Neuronal stem cell (in vitro differentiated cells): ENCODE measurements at regions not wholly inside any gene's neighbourhood (a gene's known extent, or its start where the extent isn't known, plus 50 kb on each side); places are given as distances from the start of the nearest gene placed in this dataset.
"Not testable (repeated sequence)": the region's sequence is repeated elsewhere in the genome, so short reads cannot be mapped to it uniquely, and the experiment has no call there.

Experiments used
- DNase-seq: peaks from one replicate; pipeline ENCODE4 v3.0.0-alpha.2; 2013; ENCODE audit warnings: low spot score
- H2AFZ ChIP-seq: one replicate; pipeline ENCODE4 v1.6.1; 2013; ENCODE audit warnings: mild to moderate bottlenecking, low read length, inconsistent platforms
- H2AK5ac ChIP-seq: 2 replicates; pipeline ENCODE4 v1.6.1; 2013; ENCODE audit warnings: low read depth, mild to moderate bottlenecking, inconsistent platforms, low read length, moderate library complexity, mixed read lengths
- H2BK120ac ChIP-seq: 2 replicates; pipeline ENCODE4 v1.6.1; 2013; ENCODE audit warnings: low read depth, mild to moderate bottlenecking, inconsistent platforms, low read length, moderate library complexity, mixed read lengths
- H2BK12ac ChIP-seq: one replicate; pipeline ENCODE4 v1.6.1; 2013; ENCODE audit warnings: low read length, inconsistent platforms
- H2BK15ac ChIP-seq: 2 replicates; pipeline ENCODE4 v1.6.1; 2013; ENCODE audit warnings: mild to moderate bottlenecking, low read length, inconsistent platforms, mixed read lengths
- H2BK5ac ChIP-seq: one replicate; pipeline ENCODE4 v1.6.1; 2013; ENCODE audit warnings: inconsistent platforms, mild to moderate bottlenecking, low read length, moderate library complexity
- H3K14ac ChIP-seq: one replicate; pipeline ENCODE4 v1.6.1; 2013; ENCODE audit warnings: low read length, inconsistent platforms
- H3K18ac ChIP-seq: 2 replicates; pipeline ENCODE4 v1.6.1; 2013; ENCODE audit warnings: low read length, inconsistent platforms
- H3K23ac ChIP-seq: 2 replicates; pipeline ENCODE4 v1.6.1; 2013; ENCODE audit warnings: low read depth, mild to moderate bottlenecking, mixed read lengths, low read length, inconsistent platforms; ENCODE audit not compliant: poor library complexity
- H3K27ac ChIP-seq: replicated peaks from 3 replicates; pipeline ENCODE4 v1.5.1; 2013; ENCODE audit warnings: low read length, inconsistent platforms
- H3K27me3 ChIP-seq, 3 experiments: 2 replicates each; pipeline ENCODE4 v1.6.1; 2013; ENCODE audit warnings: low read length in 3 of 3, mild to moderate bottlenecking in 2 of 3, inconsistent platforms in 1 of 3, low read depth in 1 of 3, mixed read lengths in 1 of 3, moderate library complexity in 1 of 3; ENCODE audit not compliant: control insufficient read depth in 3 of 3, insufficient read depth in 3 of 3
- H3K36me3 ChIP-seq, 2 donors: replicated peaks in 1 of 2; 2 replicates each; pipeline ENCODE4 v1.6.1; 2013; ENCODE audit warnings: low read length in 2 of 2; ENCODE audit not compliant: control insufficient read depth in 2 of 2, insufficient read depth in 2 of 2
- H3K4ac ChIP-seq: 2 replicates; pipeline ENCODE4 v1.6.1; 2013; ENCODE audit warnings: inconsistent platforms, mild to moderate bottlenecking, low read length, moderate library complexity
- H3K4me1 ChIP-seq, 2 donors: 1 replicate in 1 of 2; 2 replicates in 1 of 2; pipeline ENCODE4 v1.6.1; 2013; ENCODE audit warnings: low read length in 2 of 2, low read depth in 1 of 2; ENCODE audit not compliant: control insufficient read depth in 2 of 2, insufficient read depth in 1 of 2
- H3K4me2 ChIP-seq: one replicate; pipeline ENCODE4 v1.6.1; 2013; ENCODE audit warnings: mild to moderate bottlenecking, low read length, inconsistent platforms; ENCODE audit not compliant: insufficient read depth, poor library complexity, severe bottlenecking
- H3K4me3 ChIP-seq, 2 donors: 2 replicates each; pipeline ENCODE4 v1.5.1; 2013; ENCODE audit warnings: low read length in 2 of 2, mild to moderate bottlenecking in 2 of 2, inconsistent platforms in 1 of 2, moderate library complexity in 1 of 2
- H3K79me1 ChIP-seq: one replicate; pipeline ENCODE4 v1.6.1; 2013; ENCODE audit warnings: low read depth, mild to moderate bottlenecking, inconsistent platforms, low read length, moderate library complexity
- H3K9ac ChIP-seq: one replicate; pipeline ENCODE4 v1.6.1; 2013; ENCODE audit warnings: mild to moderate bottlenecking, low read depth, low read length, inconsistent platforms; ENCODE audit not compliant: poor library complexity
- H3K9me3 ChIP-seq, 2 donors: replicated peaks in 1 of 2; 2 replicates each; pipeline versions ENCODE3 to v1.6.1; 2013; ENCODE audit warnings: low read length in 2 of 2, mild to moderate bottlenecking in 2 of 2, inconsistent platforms in 1 of 2, low read depth in 1 of 2, mixed read lengths in 1 of 2, moderate library complexity in 1 of 2; ENCODE audit not compliant: control insufficient read depth in 2 of 2, insufficient read depth in 1 of 2
- H4K8ac ChIP-seq: one replicate; pipeline ENCODE4 v1.6.1; 2013; ENCODE audit warnings: low read depth, mild to moderate bottlenecking, inconsistent platforms, low read length, moderate library complexity
- H4K91ac ChIP-seq: one replicate; pipeline ENCODE4 v1.6.1; 2013; ENCODE audit warnings: low read length, low read depth, mild to moderate bottlenecking, inconsistent platforms; ENCODE audit not compliant: poor library complexity
- WGBS, 2 donors: extraction: QIAGEN DNeasy Blood & Tissue Kit; methylation state at CpG; one replicate each; pipeline ENCODE4 v1.1.7; 2013; ENCODE audit warnings: missing lambda C conversion rate in 2 of 2, mixed read lengths in 1 of 2; ENCODE audit not compliant: insufficient read length in 2 of 2, insufficient replicate concordance in 1 of 2; ENCODE audit errors: extremely low coverage in 2 of 2; 5-methylcytosine and 5-hydroxymethylcytosine counted together

GRCh38 chr10:76616666-76617065, 1020.9 kb downstream of the KCNMA1 start:
- not testable (repeated sequence) for H3K4me1 ChIP-seq, H3K79me1 ChIP-seq, H3K14ac ChIP-seq, H3K9me3 ChIP-seq, H3K36me3 ChIP-seq, H3K23ac ChIP-seq, DNase-seq, H3K27me3 ChIP-seq, H2AK5ac ChIP-seq, H2BK5ac ChIP-seq, H2BK120ac ChIP-seq, H3K27ac ChIP-seq, H3K4me3 ChIP-seq, H2BK12ac ChIP-seq, H3K18ac ChIP-seq, H2AFZ ChIP-seq, H4K91ac ChIP-seq, H3K9ac ChIP-seq, H2BK15ac ChIP-seq, H3K4ac ChIP-seq, H4K8ac ChIP-seq, H3K4me2 ChIP-seq

- no peak overlapping the region for H3K14ac ChIP-seq
- H4K8ac ChIP-seq: no peak overlapping the region
- H3K4me1 ChIP-seq: no peaks in the 10 kb centered on the region
- no peaks in the 10 kb centered on the region for H3K9me3 ChIP-seq
- no peak overlapping the region for H3K23ac ChIP-seq
- H3K27ac ChIP-seq: no peak overlapping the region
- H2BK15ac ChIP-seq: no peak overlapping the region
- no peak overlapping the region for H2AK5ac ChIP-seq
- no peak overlapping the region for H2BK5ac ChIP-seq
- no peak overlapping the region for H3K4me2 ChIP-seq
- H3K79me1 ChIP-seq: no peaks in the 10 kb centered on the region
- no peak overlapping the region for H3K18ac ChIP-seq
- no peak overlapping the region for H3K4me3 ChIP-seq
- no peak overlapping the region for H3K9ac ChIP-seq
- no peak overlapping the region for H2BK120ac ChIP-seq
- H2AFZ ChIP-seq: no peak overlapping the region
- no peak overlapping the region for H3K4ac ChIP-seq
- no peak for DNase-seq
- no CpG with 5 or more reads among the region's 1 CpG for WGBS, 2 donors
- H4K91ac ChIP-seq: no peak overlapping the region
- H3K27me3 ChIP-seq: no peaks in the 10 kb centered on the region
- no peak overlapping the region for H2BK12ac ChIP-seq
- H3K36me3 ChIP-seq: no peaks in the 10 kb centered on the region
Measured at GRCh38 chr10:76615049-76615448, 1022.6 kb downstream of the KCNMA1 start.
